ENCODE measurements at regions not wholly inside any gene's neighbourhood (a gene's known extent, or its start where the extent isn't known, plus 50 kb on each side); places are given as distances from the start of the nearest gene placed in this dataset.

- TF ChIP-seq CTCF (conservative IDR thresholded peaks at IDR 0.05), result no peak
- TF ChIP-seq EZH2 (IDR thresholded peaks at IDR 0.05; ENCODE audit: low read depth), result no peak
These were observed 536.3 kb downstream of the TLE4 start for GRCh38 chr9:80107931-80108660.
